ENCODE measurements at regions not wholly inside any gene's neighbourhood (a gene's known extent, or its start where the extent isn't known, plus 50 kb on each side); places are given as distances from the start of the nearest gene placed in this dataset.

DNA sequence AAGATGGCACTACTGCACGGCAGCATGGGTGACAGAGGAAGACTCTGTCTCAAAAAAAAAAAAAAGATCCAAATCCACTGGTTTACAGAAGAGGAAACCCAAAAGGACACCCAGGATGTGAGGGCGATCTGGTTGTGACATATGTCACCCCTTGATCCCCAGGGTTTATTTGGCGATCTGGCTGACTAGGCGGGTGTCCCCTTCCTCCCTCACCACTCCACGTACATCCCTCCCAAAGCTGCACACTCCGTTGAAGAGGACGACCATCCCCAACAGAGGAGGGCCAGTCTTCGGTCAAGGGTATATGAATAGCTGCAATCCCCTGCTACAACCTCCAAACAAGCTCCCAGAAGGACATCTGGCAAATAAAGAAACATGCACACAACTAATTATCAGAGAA, 111.6 kb downstream of the HTR5A start:
- Histone ChIP-seq H3K36me3 (ENCODE audit: insufficient read depth) (no peaks in the 10 kb centered on the region), H3K27ac (ENCODE audit: low read depth) (no peak overlapping the region), H3K9me2 (ENCODE audit: insufficient read depth) (no peaks in the 10 kb centered on the region), H3K4me2 (no peak overlapping the region), H3K4me1 (ENCODE audit: insufficient read depth) (no peaks in the 10 kb centered on the region), H4K20me1 (replicated peaks; ENCODE audit: insufficient read depth) (no peaks in the 10 kb centered on the region), H3K79me2 (replicated peaks; ENCODE audit: insufficient read depth) (no peaks in the 10 kb centered on the region), H2AFZ (no peak overlapping the region), H3K27me3 (ENCODE audit: insufficient read depth) (no peaks in the 10 kb centered on the region), H3F3A (replicated peaks; ENCODE audit: low read depth) (no peaks in the 10 kb centered on the region), H3K4me3 (no peak overlapping the region)
- Mint-ChIP-seq H3K27ac (no peak overlapping the region), H3K36me3 (ENCODE audit: low read depth) (peaks cover 31% of the 10 kb centered on the region), H3K4me1 (no peaks in the 10 kb centered on the region), H3K9me3 (peaks cover 57% of the 10 kb centered on the region), H3K4me3 (no peak overlapping the region), H3K27me3 (ENCODE audit: insufficient read depth, low read depth, poor library complexity) (peaks cover 5% of the 10 kb centered on the region)
- DNase-seq (ENCODE audit: low spot score), result no peak
- ATAC-seq, result no peak
- TF ChIP-seq ZNF331 (CRISPR knock-in tag; IDR thresholded peaks at IDR 0.05; ENCODE audit: low read depth) (no peak), STAT1 (IDR thresholded peaks at IDR 0.05; ENCODE audit: unreplicated experiment) (no peak), JUNB (IDR thresholded peaks at IDR 0.05; ENCODE audit: unreplicated experiment) (no peak), EZH2phosphoT487 (IDR thresholded peaks at IDR 0.05; ENCODE audit: unreplicated experiment) (no peak), ZNF114 (CRISPR knock-in tag; IDR thresholded peaks at IDR 0.05) (no peak), EZH2 (IDR thresholded peaks at IDR 0.05; ENCODE audit: low read depth, unreplicated experiment) (no peak), NANOG (IDR thresholded peaks at IDR 0.05; ENCODE audit: borderline replicate concordance) (no peak), CREB1 (CRISPR knock-in tag; IDR thresholded peaks at IDR 0.05; ENCODE audit: low read depth) (no peak), POLR2AphosphoS5 (IDR thresholded peaks at IDR 0.05; ENCODE audit: low read depth) (no peak)
- TF ChIP-seq, protein P1, sequence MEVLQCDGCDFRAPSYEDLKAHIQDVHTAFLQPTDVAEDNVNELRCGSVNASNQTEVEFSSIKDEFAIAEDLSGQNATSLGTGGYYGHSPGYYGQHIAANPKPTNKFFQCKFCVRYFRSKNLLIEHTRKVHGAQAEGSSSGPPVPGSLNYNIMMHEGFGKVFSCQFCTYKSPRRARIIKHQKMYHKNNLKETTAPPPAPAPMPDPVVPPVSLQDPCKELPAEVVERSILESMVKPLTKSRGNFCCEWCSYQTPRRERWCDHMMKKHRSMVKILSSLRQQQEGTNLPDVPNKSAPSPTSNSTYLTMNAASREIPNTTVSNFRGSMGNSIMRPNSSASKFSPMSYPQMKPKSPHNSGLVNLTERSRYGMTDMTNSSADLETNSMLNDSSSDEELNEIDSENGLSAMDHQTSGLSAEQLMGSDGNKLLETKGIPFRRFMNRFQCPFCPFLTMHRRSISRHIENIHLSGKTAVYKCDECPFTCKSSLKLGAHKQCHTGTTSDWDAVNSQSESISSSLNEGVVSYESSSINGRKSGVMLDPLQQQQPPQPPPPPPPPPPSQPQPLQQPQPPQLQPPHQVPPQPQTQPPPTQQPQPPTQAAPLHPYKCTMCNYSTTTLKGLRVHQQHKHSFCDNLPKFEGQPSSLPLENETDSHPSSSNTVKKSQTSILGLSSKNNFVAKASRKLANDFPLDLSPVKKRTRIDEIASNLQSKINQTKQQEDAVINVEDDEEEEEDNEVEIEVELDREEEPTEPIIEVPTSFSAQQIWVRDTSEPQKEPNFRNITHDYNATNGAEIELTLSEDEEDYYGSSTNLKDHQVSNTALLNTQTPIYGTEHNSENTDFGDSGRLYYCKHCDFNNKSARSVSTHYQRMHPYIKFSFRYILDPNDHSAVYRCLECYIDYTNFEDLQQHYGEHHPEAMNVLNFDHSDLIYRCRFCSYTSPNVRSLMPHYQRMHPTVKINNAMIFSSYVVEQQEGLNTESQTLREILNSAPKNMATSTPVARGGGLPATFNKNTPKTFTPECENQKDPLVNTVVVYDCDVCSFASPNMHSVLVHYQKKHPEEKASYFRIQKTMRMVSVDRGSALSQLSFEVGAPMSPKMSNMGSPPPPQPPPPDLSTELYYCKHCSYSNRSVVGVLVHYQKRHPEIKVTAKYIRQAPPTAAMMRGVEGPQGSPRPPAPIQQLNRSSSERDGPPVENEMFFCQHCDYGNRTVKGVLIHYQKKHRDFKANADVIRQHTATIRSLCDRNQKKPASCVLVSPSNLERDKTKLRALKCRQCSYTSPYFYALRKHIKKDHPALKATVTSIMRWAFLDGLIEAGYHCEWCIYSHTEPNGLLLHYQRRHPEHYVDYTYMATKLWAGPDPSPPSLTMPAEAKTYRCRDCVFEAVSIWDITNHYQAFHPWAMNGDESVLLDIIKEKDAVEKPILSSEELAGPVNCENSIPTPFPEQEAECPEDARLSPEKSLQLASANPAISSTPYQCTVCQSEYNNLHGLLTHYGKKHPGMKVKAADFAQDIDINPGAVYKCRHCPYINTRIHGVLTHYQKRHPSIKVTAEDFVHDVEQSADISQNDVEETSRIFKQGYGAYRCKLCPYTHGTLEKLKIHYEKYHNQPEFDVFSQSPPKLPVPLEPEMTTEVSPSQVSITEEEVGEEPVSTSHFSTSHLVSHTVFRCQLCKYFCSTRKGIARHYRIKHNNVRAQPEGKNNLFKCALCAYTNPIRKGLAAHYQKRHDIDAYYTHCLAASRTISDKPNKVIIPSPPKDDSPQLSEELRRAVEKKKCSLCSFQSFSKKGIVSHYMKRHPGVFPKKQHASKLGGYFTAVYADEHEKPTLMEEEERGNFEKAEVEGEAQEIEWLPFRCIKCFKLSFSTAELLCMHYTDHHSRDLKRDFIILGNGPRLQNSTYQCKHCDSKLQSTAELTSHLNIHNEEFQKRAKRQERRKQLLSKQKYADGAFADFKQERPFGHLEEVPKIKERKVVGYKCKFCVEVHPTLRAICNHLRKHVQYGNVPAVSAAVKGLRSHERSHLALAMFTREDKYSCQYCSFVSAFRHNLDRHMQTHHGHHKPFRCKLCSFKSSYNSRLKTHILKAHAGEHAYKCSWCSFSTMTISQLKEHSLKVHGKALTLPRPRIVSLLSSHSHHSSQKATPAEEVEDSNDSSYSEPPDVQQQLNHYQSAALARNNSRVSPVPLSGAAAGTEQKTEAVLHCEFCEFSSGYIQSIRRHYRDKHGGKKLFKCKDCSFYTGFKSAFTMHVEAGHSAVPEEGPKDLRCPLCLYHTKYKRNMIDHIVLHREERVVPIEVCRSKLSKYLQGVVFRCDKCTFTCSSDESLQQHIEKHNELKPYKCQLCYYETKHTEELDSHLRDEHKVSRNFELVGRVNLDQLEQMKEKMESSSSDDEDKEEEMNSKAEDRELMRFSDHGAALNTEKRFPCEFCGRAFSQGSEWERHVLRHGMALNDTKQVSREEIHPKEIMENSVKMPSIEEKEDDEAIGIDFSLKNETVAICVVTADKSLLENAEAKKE (CRISPR knock-in tag; IDR thresholded peaks at IDR 0.05), result no peak
- TF ChIP-seq, protein P2, sequence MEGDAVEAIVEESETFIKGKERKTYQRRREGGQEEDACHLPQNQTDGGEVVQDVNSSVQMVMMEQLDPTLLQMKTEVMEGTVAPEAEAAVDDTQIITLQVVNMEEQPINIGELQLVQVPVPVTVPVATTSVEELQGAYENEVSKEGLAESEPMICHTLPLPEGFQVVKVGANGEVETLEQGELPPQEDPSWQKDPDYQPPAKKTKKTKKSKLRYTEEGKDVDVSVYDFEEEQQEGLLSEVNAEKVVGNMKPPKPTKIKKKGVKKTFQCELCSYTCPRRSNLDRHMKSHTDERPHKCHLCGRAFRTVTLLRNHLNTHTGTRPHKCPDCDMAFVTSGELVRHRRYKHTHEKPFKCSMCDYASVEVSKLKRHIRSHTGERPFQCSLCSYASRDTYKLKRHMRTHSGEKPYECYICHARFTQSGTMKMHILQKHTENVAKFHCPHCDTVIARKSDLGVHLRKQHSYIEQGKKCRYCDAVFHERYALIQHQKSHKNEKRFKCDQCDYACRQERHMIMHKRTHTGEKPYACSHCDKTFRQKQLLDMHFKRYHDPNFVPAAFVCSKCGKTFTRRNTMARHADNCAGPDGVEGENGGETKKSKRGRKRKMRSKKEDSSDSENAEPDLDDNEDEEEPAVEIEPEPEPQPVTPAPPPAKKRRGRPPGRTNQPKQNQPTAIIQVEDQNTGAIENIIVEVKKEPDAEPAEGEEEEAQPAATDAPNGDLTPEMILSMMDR (conservative IDR thresholded peaks at IDR 0.05; ENCODE audit: low read depth in 2 of 2), result no peak
- TF ChIP-seq, protein P3, sequence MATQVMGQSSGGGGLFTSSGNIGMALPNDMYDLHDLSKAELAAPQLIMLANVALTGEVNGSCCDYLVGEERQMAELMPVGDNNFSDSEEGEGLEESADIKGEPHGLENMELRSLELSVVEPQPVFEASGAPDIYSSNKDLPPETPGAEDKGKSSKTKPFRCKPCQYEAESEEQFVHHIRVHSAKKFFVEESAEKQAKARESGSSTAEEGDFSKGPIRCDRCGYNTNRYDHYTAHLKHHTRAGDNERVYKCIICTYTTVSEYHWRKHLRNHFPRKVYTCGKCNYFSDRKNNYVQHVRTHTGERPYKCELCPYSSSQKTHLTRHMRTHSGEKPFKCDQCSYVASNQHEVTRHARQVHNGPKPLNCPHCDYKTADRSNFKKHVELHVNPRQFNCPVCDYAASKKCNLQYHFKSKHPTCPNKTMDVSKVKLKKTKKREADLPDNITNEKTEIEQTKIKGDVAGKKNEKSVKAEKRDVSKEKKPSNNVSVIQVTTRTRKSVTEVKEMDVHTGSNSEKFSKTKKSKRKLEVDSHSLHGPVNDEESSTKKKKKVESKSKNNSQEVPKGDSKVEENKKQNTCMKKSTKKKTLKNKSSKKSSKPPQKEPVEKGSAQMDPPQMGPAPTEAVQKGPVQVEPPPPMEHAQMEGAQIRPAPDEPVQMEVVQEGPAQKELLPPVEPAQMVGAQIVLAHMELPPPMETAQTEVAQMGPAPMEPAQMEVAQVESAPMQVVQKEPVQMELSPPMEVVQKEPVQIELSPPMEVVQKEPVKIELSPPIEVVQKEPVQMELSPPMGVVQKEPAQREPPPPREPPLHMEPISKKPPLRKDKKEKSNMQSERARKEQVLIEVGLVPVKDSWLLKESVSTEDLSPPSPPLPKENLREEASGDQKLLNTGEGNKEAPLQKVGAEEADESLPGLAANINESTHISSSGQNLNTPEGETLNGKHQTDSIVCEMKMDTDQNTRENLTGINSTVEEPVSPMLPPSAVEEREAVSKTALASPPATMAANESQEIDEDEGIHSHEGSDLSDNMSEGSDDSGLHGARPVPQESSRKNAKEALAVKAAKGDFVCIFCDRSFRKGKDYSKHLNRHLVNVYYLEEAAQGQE (IDR thresholded peaks at IDR 0.05; ENCODE audit: unreplicated experiment), result no peak
- TF ChIP-seq, protein P4, sequence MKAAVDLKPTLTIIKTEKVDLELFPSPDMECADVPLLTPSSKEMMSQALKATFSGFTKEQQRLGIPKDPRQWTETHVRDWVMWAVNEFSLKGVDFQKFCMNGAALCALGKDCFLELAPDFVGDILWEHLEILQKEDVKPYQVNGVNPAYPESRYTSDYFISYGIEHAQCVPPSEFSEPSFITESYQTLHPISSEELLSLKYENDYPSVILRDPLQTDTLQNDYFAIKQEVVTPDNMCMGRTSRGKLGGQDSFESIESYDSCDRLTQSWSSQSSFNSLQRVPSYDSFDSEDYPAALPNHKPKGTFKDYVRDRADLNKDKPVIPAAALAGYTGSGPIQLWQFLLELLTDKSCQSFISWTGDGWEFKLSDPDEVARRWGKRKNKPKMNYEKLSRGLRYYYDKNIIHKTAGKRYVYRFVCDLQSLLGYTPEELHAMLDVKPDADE (IDR thresholded peaks at IDR 0.05), result no peak

Measured in GM23338 (cell line).